ENCODE measurements at regions not wholly inside any gene's neighbourhood (a gene's known extent, or its start where the extent isn't known, plus 50 kb on each side); places are given as distances from the start of the nearest gene placed in this dataset.

DNA sequence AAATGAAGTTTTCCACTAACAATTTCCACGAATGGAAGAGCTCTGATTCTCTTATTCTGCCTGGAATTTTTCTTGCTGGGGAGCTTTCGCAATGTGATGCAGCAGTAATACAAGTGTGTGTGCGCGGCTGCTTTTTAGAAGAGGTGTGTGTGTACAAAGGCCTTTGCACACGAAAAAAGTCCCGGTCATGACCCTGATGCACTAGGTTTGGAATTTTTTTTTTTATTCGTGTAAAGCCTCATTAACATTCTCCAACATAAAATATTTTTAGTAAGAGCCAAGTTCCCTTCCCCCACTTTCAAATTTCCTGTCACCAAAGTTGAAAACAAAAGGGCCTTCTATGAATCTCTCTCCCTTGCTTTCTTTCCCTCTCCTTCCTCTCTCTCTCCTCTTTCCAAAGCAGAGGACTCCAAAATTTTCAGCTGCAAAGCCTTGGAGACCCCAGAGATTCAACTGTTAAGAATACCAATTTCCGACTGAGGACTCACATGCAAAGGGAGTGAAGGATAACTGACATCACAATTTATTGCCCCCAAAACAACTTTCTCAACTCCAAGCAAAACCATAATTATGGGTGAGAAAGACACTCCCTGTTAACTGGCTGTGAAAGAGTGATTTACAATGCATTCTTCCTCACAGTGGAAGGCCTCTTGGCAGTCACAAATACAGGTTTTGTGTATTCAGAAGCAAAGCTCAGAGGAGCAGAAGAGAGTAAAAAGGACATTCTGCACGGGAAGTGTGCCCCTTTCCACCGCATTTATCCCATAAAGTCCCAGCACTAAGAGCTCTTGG, 421.2 kb upstream of the JARID2 start (continued):
- TF ChIP-seq, protein P1, sequence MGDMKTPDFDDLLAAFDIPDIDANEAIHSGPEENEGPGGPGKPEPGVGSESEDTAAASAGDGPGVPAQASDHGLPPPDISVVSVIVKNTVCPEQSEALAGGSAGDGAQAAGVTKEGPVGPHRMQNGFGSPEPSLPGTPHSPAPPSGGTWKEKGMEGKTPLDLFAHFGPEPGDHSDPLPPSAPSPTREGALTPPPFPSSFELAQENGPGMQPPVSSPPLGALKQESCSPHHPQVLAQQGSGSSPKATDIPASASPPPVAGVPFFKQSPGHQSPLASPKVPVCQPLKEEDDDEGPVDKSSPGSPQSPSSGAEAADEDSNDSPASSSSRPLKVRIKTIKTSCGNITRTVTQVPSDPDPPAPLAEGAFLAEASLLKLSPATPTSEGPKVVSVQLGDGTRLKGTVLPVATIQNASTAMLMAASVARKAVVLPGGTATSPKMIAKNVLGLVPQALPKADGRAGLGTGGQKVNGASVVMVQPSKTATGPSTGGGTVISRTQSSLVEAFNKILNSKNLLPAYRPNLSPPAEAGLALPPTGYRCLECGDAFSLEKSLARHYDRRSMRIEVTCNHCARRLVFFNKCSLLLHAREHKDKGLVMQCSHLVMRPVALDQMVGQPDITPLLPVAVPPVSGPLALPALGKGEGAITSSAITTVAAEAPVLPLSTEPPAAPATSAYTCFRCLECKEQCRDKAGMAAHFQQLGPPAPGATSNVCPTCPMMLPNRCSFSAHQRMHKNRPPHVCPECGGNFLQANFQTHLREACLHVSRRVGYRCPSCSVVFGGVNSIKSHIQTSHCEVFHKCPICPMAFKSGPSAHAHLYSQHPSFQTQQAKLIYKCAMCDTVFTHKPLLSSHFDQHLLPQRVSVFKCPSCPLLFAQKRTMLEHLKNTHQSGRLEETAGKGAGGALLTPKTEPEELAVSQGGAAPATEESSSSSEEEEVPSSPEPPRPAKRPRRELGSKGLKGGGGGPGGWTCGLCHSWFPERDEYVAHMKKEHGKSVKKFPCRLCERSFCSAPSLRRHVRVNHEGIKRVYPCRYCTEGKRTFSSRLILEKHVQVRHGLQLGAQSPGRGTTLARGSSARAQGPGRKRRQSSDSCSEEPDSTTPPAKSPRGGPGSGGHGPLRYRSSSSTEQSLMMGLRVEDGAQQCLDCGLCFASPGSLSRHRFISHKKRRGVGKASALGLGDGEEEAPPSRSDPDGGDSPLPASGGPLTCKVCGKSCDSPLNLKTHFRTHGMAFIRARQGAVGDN (IDR thresholded peaks at IDR 0.05) = no peak

DNA sequence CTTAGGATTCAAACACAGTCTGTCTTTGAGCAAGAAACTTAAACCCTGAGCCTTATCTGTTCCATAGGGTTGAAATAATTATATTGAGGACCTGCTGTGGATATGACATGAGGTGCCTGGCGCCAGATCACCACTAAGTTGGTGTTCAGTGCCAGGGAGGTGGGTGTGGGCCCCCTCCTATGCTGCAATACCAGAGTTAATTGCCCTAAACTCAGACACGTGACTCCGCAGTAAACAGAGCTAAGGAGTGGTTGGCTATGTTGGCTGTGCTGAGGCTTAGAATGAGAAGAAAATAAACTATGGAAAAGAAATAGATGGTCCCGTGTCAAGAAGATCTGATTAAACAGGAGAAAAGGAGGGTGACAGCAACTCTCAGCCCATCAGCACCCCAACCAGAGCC, 419.4 kb upstream of the JARID2 start:
- ATAC-seq (no peak), DNase-seq (ENCODE audit: low read depth, low spot score) (no peak), FAIRE-seq (no peak)
- Histone ChIP-seq H3K9ac (ENCODE audit: control insufficient read depth, insufficient read depth, low read length) (no peak overlapping the region), H3K36me3 (ENCODE audit: control insufficient read depth in 2 of 2, insufficient read depth in 2 of 2, low read length in 1 of 2) (no peaks in the 10 kb centered on the region), H3K4me3 (no peak overlapping the region), H2AFZ (ENCODE audit: control insufficient read depth, low read depth, low read length) (no peak overlapping the region), H3K27me3 (replicated peaks in 1 of 2; ENCODE audit: control insufficient read depth in 2 of 2, insufficient read depth in 2 of 2, low read length in 1 of 2) (no peaks in the 10 kb centered on the region; a peak in 1 of 4 replicates), H3K27ac (ENCODE audit: control insufficient read depth, insufficient read depth) (no peak overlapping the region), H3K79me2 (ENCODE audit: control insufficient read depth, insufficient read depth, low read length) (no peaks in the 10 kb centered on the region), H3K9me3 (replicated peaks; ENCODE audit: control insufficient read depth, insufficient read depth, low read length) (no peaks in the 10 kb centered on the region), H4K20me1 (ENCODE audit: control insufficient read depth, insufficient read depth) (no peaks in the 10 kb centered on the region), H3K4me2 (ENCODE audit: control insufficient read depth, insufficient read depth) (no peak overlapping the region), H3K4me1 (ENCODE audit: control insufficient read depth, insufficient read depth, low read length) (no peaks in the 10 kb centered on the region)
- SMC1A ChIA-PET (ENCODE audit: uncharacterized antibody, unreplicated experiment) = interaction anchor here (1.4 kb wide), 1 partner anchor 9 kb away, joined by 4 read pairs; no protein-coding TSS in a partner anchor
- no TSS peak for BruUV-seq (replicated peaks)
- CTCF ChIA-PET = no interaction called here
- POLR2A ChIA-PET = no interaction called here
- in situ Hi-C loops (cut with MboI) = no loop called here
- intact Hi-C loops (cut with micrococcal nuclease; ENCODE audit: unreplicated experiment) = no loop called here
- RAD21 ChIA-PET (ENCODE audit: unreplicated experiment) = no interaction called here
- 43% methylated on average over 4 of the region's 4 CpGs for WGBS (ENCODE audit: insufficient coverage, insufficient replicate concordance, low lambda C conversion rate, missing lambda C conversion rate)
- no peak for TF ChIP-seq YBX1 (IDR thresholded peaks at IDR 0.05)
- no peak for TF ChIP-seq STAT1 (conservative IDR thresholded peaks at IDR 0.05)
- TF ChIP-seq CREB1 (IDR thresholded peaks at IDR 0.05; ENCODE audit: low read depth) = no peak
- TF ChIP-seq, protein P2, sequence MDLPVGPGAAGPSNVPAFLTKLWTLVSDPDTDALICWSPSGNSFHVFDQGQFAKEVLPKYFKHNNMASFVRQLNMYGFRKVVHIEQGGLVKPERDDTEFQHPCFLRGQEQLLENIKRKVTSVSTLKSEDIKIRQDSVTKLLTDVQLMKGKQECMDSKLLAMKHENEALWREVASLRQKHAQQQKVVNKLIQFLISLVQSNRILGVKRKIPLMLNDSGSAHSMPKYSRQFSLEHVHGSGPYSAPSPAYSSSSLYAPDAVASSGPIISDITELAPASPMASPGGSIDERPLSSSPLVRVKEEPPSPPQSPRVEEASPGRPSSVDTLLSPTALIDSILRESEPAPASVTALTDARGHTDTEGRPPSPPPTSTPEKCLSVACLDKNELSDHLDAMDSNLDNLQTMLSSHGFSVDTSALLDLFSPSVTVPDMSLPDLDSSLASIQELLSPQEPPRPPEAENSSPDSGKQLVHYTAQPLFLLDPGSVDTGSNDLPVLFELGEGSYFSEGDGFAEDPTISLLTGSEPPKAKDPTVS (IDR thresholded peaks at IDR 0.05; ENCODE audit: low read depth, low read length) = no peak
- no peak for TF ChIP-seq TARDBP (IDR thresholded peaks at IDR 0.05; ENCODE audit: borderline replicate concordance)
- TF ChIP-seq, protein P3, sequence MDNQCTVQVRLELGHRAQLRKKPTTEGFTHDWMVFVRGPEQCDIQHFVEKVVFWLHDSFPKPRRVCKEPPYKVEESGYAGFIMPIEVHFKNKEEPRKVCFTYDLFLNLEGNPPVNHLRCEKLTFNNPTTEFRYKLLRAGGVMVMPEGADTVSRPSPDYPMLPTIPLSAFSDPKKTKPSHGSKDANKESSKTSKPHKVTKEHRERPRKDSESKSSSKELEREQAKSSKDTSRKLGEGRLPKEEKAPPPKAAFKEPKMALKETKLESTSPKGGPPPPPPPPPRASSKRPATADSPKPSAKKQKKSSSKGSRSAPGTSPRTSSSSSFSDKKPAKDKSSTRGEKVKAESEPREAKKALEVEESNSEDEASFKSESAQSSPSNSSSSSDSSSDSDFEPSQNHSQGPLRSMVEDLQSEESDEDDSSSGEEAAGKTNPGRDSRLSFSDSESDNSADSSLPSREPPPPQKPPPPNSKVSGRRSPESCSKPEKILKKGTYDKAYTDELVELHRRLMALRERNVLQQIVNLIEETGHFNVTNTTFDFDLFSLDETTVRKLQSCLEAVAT (IDR thresholded peaks at IDR 0.05) = no peak
- TF ChIP-seq CHD2 (IDR thresholded peaks at IDR 0.05; ENCODE audit: borderline replicate concordance, low read depth, low read length) = no peak
- TF ChIP-seq NFYB (IDR thresholded peaks at IDR 0.05; ENCODE audit: insufficient read depth, low read depth, low read length) = no peak
- TF ChIP-seq, protein P4, sequence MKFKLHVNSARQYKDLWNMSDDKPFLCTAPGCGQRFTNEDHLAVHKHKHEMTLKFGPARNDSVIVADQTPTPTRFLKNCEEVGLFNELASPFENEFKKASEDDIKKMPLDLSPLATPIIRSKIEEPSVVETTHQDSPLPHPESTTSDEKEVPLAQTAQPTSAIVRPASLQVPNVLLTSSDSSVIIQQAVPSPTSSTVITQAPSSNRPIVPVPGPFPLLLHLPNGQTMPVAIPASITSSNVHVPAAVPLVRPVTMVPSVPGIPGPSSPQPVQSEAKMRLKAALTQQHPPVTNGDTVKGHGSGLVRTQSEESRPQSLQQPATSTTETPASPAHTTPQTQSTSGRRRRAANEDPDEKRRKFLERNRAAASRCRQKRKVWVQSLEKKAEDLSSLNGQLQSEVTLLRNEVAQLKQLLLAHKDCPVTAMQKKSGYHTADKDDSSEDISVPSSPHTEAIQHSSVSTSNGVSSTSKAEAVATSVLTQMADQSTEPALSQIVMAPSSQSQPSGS (IDR thresholded peaks at IDR 0.05; ENCODE audit: low read length) = no peak
- no peak for TF ChIP-seq RBBP5 (conservative IDR thresholded peaks at IDR 0.05)

All from GM12878 (cell line).